EH (cell line): ENCODE measurements at regions not wholly inside any gene's neighbourhood (a gene's known extent, or its start where the extent isn't known, plus 50 kb on each side); places are given as distances from the start of the nearest gene placed in this dataset.

Source experiments
- DNase-seq: peaks from one replicate; pipeline ENCODE4 v3.0.0-alpha.2; 2015; ENCODE audit warnings: low read depth

GRCh38 chr5:2023196-2023595 lies 140.5 kb upstream of the IRX4 start:
- DNase-seq: no peak

GRCh38 chr5:2022436-2022835 lies 139.7 kb upstream of the IRX4 start:
- no peak for DNase-seq

GRCh38 chr5:2021484-2022176 lies 138.9 kb upstream of the IRX4 start:
- DNase-seq: no peak

GRCh38 chr5:2020730-2021129 lies 138.0 kb upstream of the IRX4 start:
- DNase-seq: no peak

- no peak for DNase-seq
Measured at GRCh38 chr5:2019716-2020115, 137.0 kb upstream of the IRX4 start.

- no peak for DNase-seq
Measured at GRCh38 chr5:2018390-2018724, 135.6 kb upstream of the IRX4 start.

- DNase-seq: peak; percentile 25
Measured at GRCh38 chr5:2017540-2018389, 135.0 kb upstream of the IRX4 start.

- no peak for DNase-seq
Measured at GRCh38 chr5:2015961-2016360, 133.2 kb upstream of the IRX4 start.

GRCh38 chr5:2015124-2015848 lies 132.6 kb upstream of the IRX4 start:
- DNase-seq: no peak

- DNase-seq: no peak
Measured at GRCh38 chr5:2014058-2014610, 131.4 kb upstream of the IRX4 start.

- DNase-seq: no peak
Measured at GRCh38 chr5:2013301-2014057, 130.8 kb upstream of the IRX4 start.

- no peak for DNase-seq
Measured at GRCh38 chr5:2012885-2013284, 130.2 kb upstream of the IRX4 start.

GRCh38 chr5:2011481-2012411 lies 129.0 kb upstream of the IRX4 start:
- DNase-seq: no peak

- no peak for DNase-seq
Measured at GRCh38 chr5:2010940-2011339, 128.2 kb upstream of the IRX4 start.

GRCh38 chr5:2009986-2010914 lies 127.5 kb upstream of the IRX4 start:
- DNase-seq: no peak

GRCh38 chr5:2008851-2009629 lies 126.3 kb upstream of the IRX4 start:
- DNase-seq: no peak

- DNase-seq: no peak
Measured at GRCh38 chr5:2007878-2008501, 125.3 kb upstream of the IRX4 start.

- DNase-seq: no peak
Measured at GRCh38 chr5:2007496-2007877, 124.8 kb upstream of the IRX4 start.

- DNase-seq: no peak
Measured at GRCh38 chr5:2006971-2007291, 124.2 kb upstream of the IRX4 start.
